Peyer's patch (tissue), 4 donors: ENCODE measurements at regions not wholly inside any gene's neighbourhood (a gene's known extent, or its start where the extent isn't known, plus 50 kb on each side); places are given as distances from the start of the nearest gene placed in this dataset.

Source experiments
- DNase-seq, 3 donors: peaks; one replicate each; pipeline ENCODE4 v3.0.0-alpha.2; 2017 to 2019
- H3K27ac ChIP-seq, 4 donors: fragments of 200-600 bp; sonication (generic); one replicate each; pipeline ENCODE4 v1.5.1; 2016 to 2019
- H3K27me3 ChIP-seq, 2 donors: fragments of 200-600 bp; sonication (generic); one replicate each; pipeline ENCODE4 v1.5.1; 2019
- H3K36me3 ChIP-seq, 3 donors: fragments of 200-600 bp; sonication (generic); one replicate each; pipeline ENCODE4 v1.5.1; 2016 to 2019
- H3K4me1 ChIP-seq, 4 donors: fragments of 200-600 bp; sonication (generic); one replicate each; pipeline ENCODE4 v1.5.1; 2016 to 2019
- H3K4me3 ChIP-seq, 4 donors: fragments of 200-600 bp; sonication (generic); 1 replicate in 3 of 4; 2 replicates in 1 of 4; pipeline ENCODE4 v1.5.1; 2016 to 2019; ENCODE audit warnings: mild to moderate bottlenecking in 1 of 4
- H3K9me3 ChIP-seq, 4 donors: fragments of 200-600 bp; sonication (generic); one replicate each; pipeline ENCODE4 v1.5.1; 2016 to 2019; ENCODE audit warnings: mild to moderate bottlenecking in 1 of 4
- CTCF ChIP-seq, 6 experiments: fragments of 450-650 bp in 4 of 6; fragments of 200-600 bp in 2 of 6; sonication (generic) in 1 of 6; IDR thresholded peaks; one replicate each; pipeline ENCODE4 v1.5.1; 2017 to 2019; ENCODE audit warnings: antibody characterized with exemption in 6 of 6, mild to moderate bottlenecking in 3 of 6, moderate library complexity in 1 of 6
- POLR2A ChIP-seq, 2 donors: fragments of 450-650 bp; IDR thresholded peaks; one replicate each; pipeline ENCODE4 v1.5.1; 2017; ENCODE audit warnings: antibody characterized with exemption in 2 of 2, mild to moderate bottlenecking in 2 of 2, moderate library complexity in 2 of 2

DNA sequence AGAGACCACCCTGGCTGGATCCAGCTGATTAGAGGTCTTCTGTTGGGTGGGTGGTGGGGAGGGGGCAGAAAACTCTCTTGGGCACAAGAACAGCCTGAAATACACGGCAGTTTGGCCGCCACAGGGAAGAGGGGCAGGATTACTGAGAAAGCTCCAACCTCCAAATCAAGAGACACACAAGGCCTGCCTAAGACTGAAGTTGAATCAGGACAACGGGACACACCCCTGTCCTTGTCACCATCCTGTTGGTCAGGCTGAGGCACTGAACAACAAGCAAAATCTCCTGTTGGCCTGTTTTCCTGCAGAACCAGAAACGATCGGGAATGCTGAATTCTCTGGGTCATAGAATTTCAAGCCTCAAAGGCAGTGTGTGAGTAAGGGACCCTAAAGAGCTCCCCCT, 247.8 kb downstream of the FAM43A start:
- H3K27ac ChIP-seq: no peak overlapping the region
- no peaks in the 10 kb centered on the region for H3K9me3 ChIP-seq
- peaks cover 0 to 7% (median 0%) of the 10 kb centered on the region in 4 donors for H3K4me1 ChIP-seq
- no peak for TF ChIP-seq CTCF (IDR thresholded peaks at IDR 0.05)
- no peak for TF ChIP-seq POLR2A (IDR thresholded peaks at IDR 0.05)
- H3K4me3 ChIP-seq: no peak overlapping the region
- no peak for DNase-seq
- H3K36me3 ChIP-seq: no peaks in the 10 kb centered on the region
- no peaks in the 10 kb centered on the region for H3K27me3 ChIP-seq

- no peak overlapping the region for H3K4me3 ChIP-seq
- no peaks in the 10 kb centered on the region for H3K9me3 ChIP-seq
- H3K4me1 ChIP-seq: peaks cover 0 to 7% (median 0%) of the 10 kb centered on the region in 4 donors
- no peak overlapping the region for H3K27ac ChIP-seq
- H3K36me3 ChIP-seq: no peaks in the 10 kb centered on the region
- H3K27me3 ChIP-seq: no peaks in the 10 kb centered on the region
- no peak for DNase-seq
- TF ChIP-seq POLR2A (IDR thresholded peaks at IDR 0.05): no peak
- no peak for TF ChIP-seq CTCF (IDR thresholded peaks at IDR 0.05)
Observed at GRCh38 chr3:194935061-194935460, 249.4 kb downstream of the FAM43A start.

GRCh38 chr3:194935632-194936470, 250.2 kb downstream of the FAM43A start:
- DNase-seq: no peak
- H3K4me3 ChIP-seq: no peak overlapping the region
- TF ChIP-seq CTCF (IDR thresholded peaks at IDR 0.05): no peak
- no peak for TF ChIP-seq POLR2A (IDR thresholded peaks at IDR 0.05)

DNA sequence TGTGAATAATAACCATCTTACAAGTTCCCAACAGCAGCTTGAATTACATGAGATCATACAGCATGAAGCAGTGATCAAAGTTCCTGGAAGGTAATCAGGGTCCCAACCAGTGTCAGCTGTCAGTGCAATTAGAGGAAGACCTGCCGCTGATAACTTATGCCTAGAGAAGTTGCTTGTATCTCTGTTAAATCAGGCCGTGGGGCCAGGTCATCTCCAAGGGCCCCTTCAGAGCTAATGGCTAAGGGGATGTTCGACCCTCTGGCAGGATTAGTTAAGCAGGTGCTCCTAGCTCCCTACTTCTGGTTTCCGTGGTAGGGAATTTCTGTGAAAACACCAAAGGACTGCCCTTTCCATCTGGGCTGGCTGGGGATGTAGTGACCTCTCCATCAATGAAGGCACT, 251.0 kb downstream of the FAM43A start:
- Histone ChIP-seq H3K36me3 (no peaks in the 10 kb centered on the region), H3K27me3 (no peaks in the 10 kb centered on the region), H3K9me3 (no peaks in the 10 kb centered on the region), H3K4me3 (no peak overlapping the region), H3K27ac (peak overlapping the region in 1 of 4 donors; percentile 51), H3K4me1 (no peaks in the 10 kb centered on the region)
- no peak for DNase-seq
- TF ChIP-seq CTCF (IDR thresholded peaks at IDR 0.05) (no peak), POLR2A (IDR thresholded peaks at IDR 0.05) (no peak)

More at GRCh38 chr3:194935632-194936470, 250.2 kb downstream of the FAM43A start:
- Histone ChIP-seq H3K27ac (peak overlapping the region in 1 of 4 donors; percentile 51), H3K27me3 (no peaks in the 10 kb centered on the region), H3K9me3 (no peaks in the 10 kb centered on the region), H3K4me1 (peaks cover 0 to 2% (median 0%) of the 10 kb centered on the region in 4 donors), H3K36me3 (no peaks in the 10 kb centered on the region)

DNA sequence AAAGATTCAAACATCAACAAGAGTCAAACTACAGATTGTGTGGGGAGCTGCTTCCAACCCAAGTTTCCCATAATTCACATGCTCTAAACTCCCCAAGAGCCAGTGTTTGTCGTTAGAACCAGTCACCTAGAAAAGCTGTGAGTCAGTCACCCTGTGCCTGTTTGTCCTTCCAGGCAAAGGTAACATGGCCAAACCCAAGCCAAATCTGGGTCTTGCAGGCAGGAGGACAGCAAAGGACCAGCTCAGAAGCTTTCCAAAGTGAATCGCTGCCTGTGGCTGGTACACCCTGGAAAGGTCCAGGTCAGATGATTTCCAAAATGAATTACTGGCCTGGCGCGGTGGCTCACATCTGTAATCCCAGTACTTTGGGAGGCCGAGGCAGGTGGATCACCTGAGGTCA, 251.5 kb downstream of the FAM43A start:
- DNase-seq: no peak

More for the DNA sequence above, 251.5 kb downstream of the FAM43A start:
- no peaks in the 10 kb centered on the region for H3K27me3 ChIP-seq
- no peak overlapping the region for H3K4me3 ChIP-seq
- H3K9me3 ChIP-seq: no peaks in the 10 kb centered on the region
- H3K36me3 ChIP-seq: no peaks in the 10 kb centered on the region
- no peak for TF ChIP-seq POLR2A (IDR thresholded peaks at IDR 0.05)
- no peak for TF ChIP-seq CTCF (IDR thresholded peaks at IDR 0.05)
- peak overlapping the region in 2 of 4 donors; percentile 5 to 51 for H3K27ac ChIP-seq
- H3K4me1 ChIP-seq: no peaks in the 10 kb centered on the region
